HepG2 (cell line): ENCODE measurements at regions not wholly inside any gene's neighbourhood (a gene's known extent, or its start where the extent isn't known, plus 50 kb on each side); places are given as distances from the start of the nearest gene placed in this dataset.

Experiments
- ATAC-seq: fragments of 200-7000 bp; cut with Tn5 transposase; 3 replicates; pipeline ENCODE4 v1.9.1; 2020; ENCODE audit warnings: mild to moderate bottlenecking, moderate library complexity
- BruUV-seq: library from RNA; stranded (reverse); fragments of 400-500 nt; replicated peaks from 2 replicates; lab custom pipeline; 2021; lab: Mats Ljungman, UMichigan
- CTCF ChIA-PET: fragments of 300-600 bp; formaldehyde crosslinking; extraction: SDS; loops from one replicate; lab custom pipeline; 2021; ENCODE audit warnings: low total read pairs, inconsistent platforms, low intra/inter-chr PET ratio; lab: Yijun Ruan, JAX
- POLR2A ChIA-PET: fragments of 350-600 bp; sonication (Branson Sonifier 250); formaldehyde crosslinking; loops from one replicate; lab custom pipeline; 2020; ENCODE audit warnings: antibody characterized with exemption, inconsistent platforms; lab: Yijun Ruan, JAX
- DNase-seq: peaks from one replicate; pipeline ENCODE4 v3.0.0-alpha.2; 2015; ENCODE audit warnings: low spot score
- FAIRE-seq: peaks from 3 replicates; lab custom pipeline; 2011; peaks lifted over from hg19 to GRCh38; lab: Jason Lieb, UNC
- H2AFZ ChIP-seq: one replicate; pipeline ENCODE4 v1.6.1; 2011; ENCODE audit warnings: low read length, inconsistent platforms
- H3K27ac ChIP-seq: fragments of 300-600 bp; 3 replicates; pipeline ENCODE4 v1.8.0; 2011; ENCODE audit warnings: mixed run types, mild to moderate bottlenecking, mixed read lengths, low read length, inconsistent platforms; ENCODE audit not compliant: insufficient read depth; ENCODE audit errors: extremely low read length
- H3K27me3 ChIP-seq, 2 experiments: fragments of 200-600 bp in 1 of 2; 2 replicates in 1 of 2; 3 replicates in 1 of 2; pipeline versions ENCODE4 v1.6.0 to v1.8.0; 2011; ENCODE audit warnings: low read length in 2 of 2, mild to moderate bottlenecking in 2 of 2, moderate library complexity in 2 of 2, inconsistent platforms in 1 of 2; ENCODE audit not compliant: insufficient read depth in 2 of 2, control insufficient read depth in 1 of 2
- H3K36me3 ChIP-seq, 2 experiments: fragments of 200-600 bp in 1 of 2; replicated peaks in 1 of 2; 2 replicates in 1 of 2; 3 replicates in 1 of 2; pipeline versions ENCODE4 v1.5.1 to v1.8.0; 2011; ENCODE audit warnings: low read length in 2 of 2, inconsistent platforms in 1 of 2; ENCODE audit not compliant: insufficient read depth in 2 of 2, control insufficient read depth in 1 of 2
- H3K4me1 ChIP-seq: 2 replicates; pipeline ENCODE4 v1.5.1; 2012; ENCODE audit warnings: low read length, inconsistent platforms; ENCODE audit not compliant: insufficient read depth
- H3K4me2 ChIP-seq: 2 replicates; pipeline ENCODE4 v1.6.0; 2011; ENCODE audit warnings: low read depth, low read length, inconsistent platforms
- H3K4me3 ChIP-seq, 3 experiments: fragments of 200-600 bp in 1 of 3; sonication (generic), shearing (Covaris generic) in 1 of 3; replicated peaks in 1 of 3; 2 replicates each; pipeline ENCODE4 v1.5.1; 2011 to 2016; ENCODE audit warnings: low read length in 3 of 3, inconsistent platforms in 2 of 3, low read depth in 2 of 3, mild to moderate bottlenecking in 2 of 3, control low read depth in 1 of 3, mixed read lengths in 1 of 3; ENCODE audit not compliant: insufficient read depth in 1 of 3
- H3K79me2 ChIP-seq: one replicate; pipeline ENCODE4 v1.6.1; 2011; ENCODE audit warnings: low read length, inconsistent platforms; ENCODE audit not compliant: insufficient read depth
- H3K9ac ChIP-seq: 2 replicates; pipeline ENCODE4 v1.6.0; 2011; ENCODE audit warnings: mild to moderate bottlenecking, low read depth, low read length, inconsistent platforms; ENCODE audit not compliant: insufficient read depth
- H3K9me3 ChIP-seq: 2 replicates; pipeline ENCODE4 v1.5.1; 2012; ENCODE audit warnings: mild to moderate bottlenecking, low read length
- H4K20me1 ChIP-seq: 2 replicates; pipeline ENCODE4 v1.6.0; 2011; ENCODE audit warnings: inconsistent platforms, mild to moderate bottlenecking, low read length, moderate library complexity; ENCODE audit not compliant: insufficient read depth
- EED ChIP-seq: sonication (generic); formaldehyde crosslinking; IDR thresholded peaks from 2 replicates; pipeline ENCODE4 v1.5.0; 2020; ENCODE audit warnings: mild to moderate bottlenecking, missing genetic modification reagents
- ELF3 ChIP-seq: IDR thresholded peaks from 2 replicates; pipeline ENCODE4 v1.6.1; 2016; ENCODE audit warnings: missing genetic modification reagents, missing compliant biosample characterization
- NCOA5 ChIP-seq: sonication (generic); formaldehyde crosslinking; IDR thresholded peaks from 2 replicates; pipeline ENCODE4 v1.4.0; 2020; ENCODE audit warnings: missing genetic modification reagents
- PHF8 ChIP-seq: sonication (generic); formaldehyde crosslinking; IDR thresholded peaks from 2 replicates; pipeline ENCODE4 v1.5.0; 2020; ENCODE audit warnings: missing genetic modification reagents
- RORA ChIP-seq: sonication (generic); formaldehyde crosslinking; IDR thresholded peaks from 2 replicates; pipeline ENCODE4 v1.5.0; 2020; ENCODE audit warnings: mild to moderate bottlenecking, missing genetic modification reagents, moderate library complexity
- TBX2 ChIP-seq: sonication (generic); formaldehyde crosslinking; IDR thresholded peaks from 2 replicates; pipeline ENCODE4 v1.5.0; 2020; ENCODE audit warnings: missing genetic modification reagents, mild to moderate bottlenecking, borderline replicate concordance
- ZNF136 ChIP-seq: sonication (generic); formaldehyde crosslinking; IDR thresholded peaks from 2 replicates; pipeline ENCODE4 v1.8.1; 2022; ENCODE audit warnings: low read depth, mild to moderate bottlenecking, moderate library complexity, missing genetic modification reagents
- ZNF777 ChIP-seq: sonication (generic); formaldehyde crosslinking; IDR thresholded peaks from 2 replicates; pipeline ENCODE4 v1.4.0; 2020; ENCODE audit warnings: missing genetic modification reagents
- WGBS: methylation state at CpG from one replicate; pipeline ENCODE4 v1.1.6; 2017; ENCODE audit warnings: low lambda C conversion rate; 5-methylcytosine and 5-hydroxymethylcytosine counted together
- in situ Hi-C: cut with HindIII; loops from 2 replicates; pipeline ENCODE4 v1.10.0; 2017; ENCODE audit warnings: low pct_unique_long_range_greater_than_20kb; ENCODE audit not compliant: extremely low pct_ligation_motif_present
- intact Hi-C: fragments of 100-400 bp; cut with micrococcal nuclease; formaldehyde crosslinking; loops from one replicate; pipeline ENCODE4 v1.10.0; 2022; ENCODE audit not compliant: unreplicated experiment
- TF ChIP-seq, protein P1 (sequence below): sonication (generic); formaldehyde crosslinking; IDR thresholded peaks from 2 replicates; pipeline ENCODE4 v1.5.0; 2020; ENCODE audit warnings: missing genetic modification reagents
- TF ChIP-seq, protein P2 (sequence below): sonication (generic); formaldehyde crosslinking; IDR thresholded peaks from 2 replicates; pipeline ENCODE4 v1.5.0; 2020; ENCODE audit warnings: missing genetic modification reagents
- TF ChIP-seq, protein P3 (sequence below): sonication (generic); formaldehyde crosslinking; IDR thresholded peaks from 2 replicates; pipeline ENCODE4 v1.4.0; 2020; ENCODE audit warnings: missing genetic modification reagents, borderline replicate concordance
- TF ChIP-seq, protein P4 (sequence below): sonication (generic); formaldehyde crosslinking; IDR thresholded peaks from 2 replicates; pipeline ENCODE4 v1.8.0; 2023; ENCODE audit warnings: mild to moderate bottlenecking, missing genetic modification reagents
- TF ChIP-seq, protein P5 (sequence below): sonication (generic); formaldehyde crosslinking; IDR thresholded peaks from one replicate; pipeline ENCODE4 v1.5.1; 2020; ENCODE audit warnings: mild to moderate bottlenecking, missing genetic modification reagents; ENCODE audit errors: not compliant biosample characterization

DNA sequence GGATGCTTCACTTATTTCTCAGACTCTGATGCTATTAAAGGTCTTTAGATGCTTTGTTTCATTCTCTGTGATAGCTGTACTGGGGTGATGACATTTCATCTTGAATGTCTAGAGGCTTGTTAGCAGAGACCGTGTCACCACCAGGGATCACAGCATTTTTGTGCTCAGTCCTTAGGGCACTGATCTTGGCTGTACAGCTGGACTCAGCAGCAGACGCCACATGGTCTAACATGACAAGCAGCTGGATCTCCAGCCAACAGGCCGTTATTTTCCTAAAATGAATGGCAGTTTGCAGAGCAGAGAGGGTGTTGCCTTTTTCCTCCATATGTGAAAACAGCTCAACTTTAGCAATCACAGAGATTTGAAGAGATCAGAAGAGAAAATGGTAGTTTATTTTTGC, 491.8 kb downstream of the CDH2 start:
- FAIRE-seq (no peak), ATAC-seq (no peak), DNase-seq (no peak)
- Histone ChIP-seq H3K27ac (no peak overlapping the region), H4K20me1 (no peaks in the 10 kb centered on the region), H3K4me1 (no peaks in the 10 kb centered on the region), H3K79me2 (no peaks in the 10 kb centered on the region), H3K27me3 (no peaks in the 10 kb centered on the region), H3K36me3 (no peaks in the 10 kb centered on the region), H2AFZ (no peak overlapping the region), H3K4me3 (no peak overlapping the region), H3K9ac (no peak overlapping the region), H3K9me3 (peaks cover 9% of the 10 kb centered on the region), H3K4me2 (no peak overlapping the region)
- CTCF ChIA-PET: interaction anchor here (1.7 to 3.5 kb wide), 2 partner anchors 65 to 504 kb away, joined by 8 to 15 read pairs; no protein-coding TSS in a partner anchor
- POLR2A ChIA-PET: no interaction called here
- no TSS peak for BruUV-seq
- intact Hi-C loops: loop anchor here (1.0 to 5.0 kb wide), 2 partner anchors 65 to 422 kb away; no protein-coding TSS in a partner anchor
- in situ Hi-C loops: loop anchor here (25.0 kb wide), 1 partner anchor 502 kb away; the partner anchor contains the start of gene CDH2
- WGBS: 3% methylated on average over 3 of the region's 3 CpGs
- TF ChIP-seq PHF8 (no peak), ZNF777 (CRISPR knock-in tag) (no peak), RORA (CRISPR knock-in tag) (no peak), ELF3 (CRISPR knock-in tag) (no peak), NCOA5 (no peak), ZNF136 (CRISPR knock-in tag) (no peak), EED (no peak), TBX2 (CRISPR knock-in tag) (no peak)
- TF ChIP-seq, protein P1, sequence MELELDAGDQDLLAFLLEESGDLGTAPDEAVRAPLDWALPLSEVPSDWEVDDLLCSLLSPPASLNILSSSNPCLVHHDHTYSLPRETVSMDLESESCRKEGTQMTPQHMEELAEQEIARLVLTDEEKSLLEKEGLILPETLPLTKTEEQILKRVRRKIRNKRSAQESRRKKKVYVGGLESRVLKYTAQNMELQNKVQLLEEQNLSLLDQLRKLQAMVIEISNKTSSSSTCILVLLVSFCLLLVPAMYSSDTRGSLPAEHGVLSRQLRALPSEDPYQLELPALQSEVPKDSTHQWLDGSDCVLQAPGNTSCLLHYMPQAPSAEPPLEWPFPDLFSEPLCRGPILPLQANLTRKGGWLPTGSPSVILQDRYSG (CRISPR knock-in tag): no peak
- TF ChIP-seq, protein P2, sequence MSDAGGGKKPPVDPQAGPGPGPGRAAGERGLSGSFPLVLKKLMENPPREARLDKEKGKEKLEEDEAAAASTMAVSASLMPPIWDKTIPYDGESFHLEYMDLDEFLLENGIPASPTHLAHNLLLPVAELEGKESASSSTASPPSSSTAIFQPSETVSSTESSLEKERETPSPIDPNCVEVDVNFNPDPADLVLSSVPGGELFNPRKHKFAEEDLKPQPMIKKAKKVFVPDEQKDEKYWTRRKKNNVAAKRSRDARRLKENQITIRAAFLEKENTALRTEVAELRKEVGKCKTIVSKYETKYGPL (CRISPR knock-in tag): no peak
- TF ChIP-seq, protein P3, sequence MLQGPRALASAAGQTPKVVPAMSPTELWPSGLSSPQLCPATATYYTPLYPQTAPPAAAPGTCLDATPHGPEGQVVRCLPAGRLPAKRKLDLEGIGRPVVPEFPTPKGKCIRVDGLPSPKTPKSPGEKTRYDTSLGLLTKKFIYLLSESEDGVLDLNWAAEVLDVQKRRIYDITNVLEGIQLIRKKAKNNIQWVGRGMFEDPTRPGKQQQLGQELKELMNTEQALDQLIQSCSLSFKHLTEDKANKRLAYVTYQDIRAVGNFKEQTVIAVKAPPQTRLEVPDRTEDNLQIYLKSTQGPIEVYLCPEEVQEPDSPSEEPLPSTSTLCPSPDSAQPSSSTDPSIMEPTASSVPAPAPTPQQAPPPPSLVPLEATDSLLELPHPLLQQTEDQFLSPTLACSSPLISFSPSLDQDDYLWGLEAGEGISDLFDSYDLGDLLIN (CRISPR knock-in tag): no peak
- TF ChIP-seq, protein P4, sequence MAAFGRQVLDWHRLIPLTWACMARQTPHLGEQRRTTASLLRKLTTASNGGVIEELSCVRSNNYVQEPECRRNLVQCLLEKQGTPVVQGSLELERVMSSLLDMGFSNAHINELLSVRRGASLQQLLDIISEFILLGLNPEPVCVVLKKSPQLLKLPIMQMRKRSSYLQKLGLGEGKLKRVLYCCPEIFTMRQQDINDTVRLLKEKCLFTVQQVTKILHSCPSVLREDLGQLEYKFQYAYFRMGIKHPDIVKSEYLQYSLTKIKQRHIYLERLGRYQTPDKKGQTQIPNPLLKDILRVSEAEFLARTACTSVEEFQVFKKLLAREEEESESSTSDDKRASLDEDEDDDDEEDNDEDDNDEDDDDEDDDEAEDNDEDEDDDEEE (CRISPR knock-in tag): no peak
- TF ChIP-seq, protein P5, sequence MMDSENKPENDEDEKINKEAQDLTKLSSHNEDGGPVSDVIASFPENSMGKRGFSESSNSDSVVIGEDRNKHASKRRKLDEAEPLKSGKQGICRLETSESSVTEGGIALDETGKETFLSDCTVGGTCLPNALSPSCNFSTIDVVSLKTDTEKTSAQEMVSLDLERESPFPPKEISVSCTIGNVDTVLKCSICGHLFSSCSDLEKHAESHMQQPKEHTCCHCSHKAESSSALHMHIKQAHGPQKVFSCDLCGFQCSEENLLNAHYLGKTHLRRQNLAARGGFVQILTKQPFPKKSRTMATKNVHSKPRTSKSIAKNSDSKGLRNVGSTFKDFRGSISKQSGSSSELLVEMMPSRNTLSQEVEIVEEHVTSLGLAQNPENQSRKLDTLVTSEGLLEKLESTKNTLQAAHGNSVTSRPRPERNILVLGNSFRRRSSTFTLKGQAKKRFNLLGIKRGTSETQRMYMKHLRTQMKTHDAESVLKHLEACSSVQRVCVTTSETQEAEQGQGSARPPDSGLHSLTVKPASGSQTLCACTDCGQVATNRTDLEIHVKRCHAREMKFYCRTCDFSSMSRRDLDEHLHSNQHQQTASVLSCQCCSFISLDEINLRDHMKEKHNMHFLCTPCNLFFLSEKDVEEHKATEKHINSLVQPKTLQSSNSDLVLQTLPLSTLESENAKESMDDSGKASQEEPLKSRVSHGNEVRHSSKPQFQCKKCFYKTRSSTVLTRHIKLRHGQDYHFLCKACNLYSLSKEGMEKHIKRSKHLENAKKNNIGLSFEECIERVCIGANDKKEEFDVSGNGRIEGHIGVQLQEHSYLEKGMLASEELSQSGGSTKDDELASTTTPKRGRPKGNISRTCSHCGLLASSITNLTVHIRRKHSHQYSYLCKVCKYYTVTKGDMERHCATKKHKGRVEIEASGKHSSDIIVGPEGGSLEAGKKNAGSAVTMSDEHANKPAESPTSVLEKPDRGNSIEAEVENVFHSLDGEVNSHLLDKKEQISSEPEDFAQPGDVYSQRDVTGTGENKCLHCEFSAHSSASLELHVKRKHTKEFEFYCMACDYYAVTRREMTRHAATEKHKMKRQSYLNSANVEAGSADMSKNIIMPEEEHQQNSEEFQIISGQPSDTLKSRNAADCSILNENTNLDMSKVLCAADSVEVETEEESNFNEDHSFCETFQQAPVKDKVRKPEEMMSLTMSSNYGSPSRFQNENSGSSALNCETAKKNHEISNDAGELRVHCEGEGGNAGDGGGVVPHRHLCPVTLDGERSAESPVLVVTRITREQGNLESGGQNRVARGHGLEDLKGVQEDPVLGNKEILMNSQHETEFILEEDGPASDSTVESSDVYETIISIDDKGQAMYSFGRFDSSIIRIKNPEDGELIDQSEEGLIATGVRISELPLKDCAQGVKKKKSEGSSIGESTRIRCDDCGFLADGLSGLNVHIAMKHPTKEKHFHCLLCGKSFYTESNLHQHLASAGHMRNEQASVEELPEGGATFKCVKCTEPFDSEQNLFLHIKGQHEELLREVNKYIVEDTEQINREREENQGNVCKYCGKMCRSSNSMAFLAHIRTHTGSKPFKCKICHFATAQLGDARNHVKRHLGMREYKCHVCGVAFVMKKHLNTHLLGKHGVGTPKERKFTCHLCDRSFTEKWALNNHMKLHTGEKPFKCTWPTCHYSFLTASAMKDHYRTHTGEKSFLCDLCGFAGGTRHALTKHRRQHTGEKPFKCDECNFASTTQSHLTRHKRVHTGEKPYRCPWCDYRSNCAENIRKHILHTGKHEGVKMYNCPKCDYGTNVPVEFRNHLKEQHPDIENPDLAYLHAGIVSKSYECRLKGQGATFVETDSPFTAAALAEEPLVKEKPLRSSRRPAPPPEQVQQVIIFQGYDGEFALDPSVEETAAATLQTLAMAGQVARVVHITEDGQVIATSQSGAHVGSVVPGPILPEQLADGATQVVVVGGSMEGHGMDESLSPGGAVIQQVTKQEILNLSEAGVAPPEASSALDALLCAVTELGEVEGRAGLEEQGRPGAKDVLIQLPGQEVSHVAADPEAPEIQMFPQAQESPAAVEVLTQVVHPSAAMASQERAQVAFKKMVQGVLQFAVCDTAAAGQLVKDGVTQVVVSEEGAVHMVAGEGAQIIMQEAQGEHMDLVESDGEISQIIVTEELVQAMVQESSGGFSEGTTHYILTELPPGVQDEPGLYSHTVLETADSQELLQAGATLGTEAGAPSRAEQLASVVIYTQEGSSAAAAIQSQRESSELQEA (CRISPR knock-in tag): no peak
